PFSK-1 (cell line): ENCODE measurements at regions not wholly inside any gene's neighbourhood (a gene's known extent, or its start where the extent isn't known, plus 50 kb on each side); places are given as distances from the start of the nearest gene placed in this dataset.

Experiments used
- FOXP2 ChIP-seq: optimal IDR thresholded peaks from 2 replicates; pipeline ENCODE3; 2011; ENCODE audit warnings: borderline replicate concordance, control low read depth, inconsistent platforms; ENCODE audit not compliant: insufficient read depth; ENCODE audit errors: extremely low read length, extremely low read depth
- POLR2AphosphoS5 ChIP-seq: IDR thresholded peaks from 2 replicates; pipeline ENCODE4 v1.6.1; 2012; ENCODE audit warnings: low read depth, mild to moderate bottlenecking, control low read depth, low read length, moderate library complexity
- REST ChIP-seq, 2 experiments: IDR thresholded peaks; 2 replicates each; pipeline versions ENCODE4 v1.6.1 to v1.8.0; 2011 to 2012; ENCODE audit warnings: low read depth in 2 of 2, low read length in 2 of 2, control low read depth in 1 of 2, inconsistent platforms in 1 of 2, mild to moderate bottlenecking in 1 of 2, moderate library complexity in 1 of 2; ENCODE audit not compliant: insufficient read depth in 1 of 2
- SIN3A ChIP-seq: IDR thresholded peaks from 2 replicates; pipeline ENCODE4 v1.6.1; 2012; ENCODE audit warnings: mild to moderate bottlenecking, low read length, moderate library complexity, borderline replicate concordance; ENCODE audit not compliant: insufficient read depth
- TAF1 ChIP-seq: IDR thresholded peaks from 2 replicates; pipeline ENCODE4 v1.6.1; 2012; ENCODE audit warnings: low read length, control low read depth, borderline replicate concordance; ENCODE audit not compliant: insufficient read depth

- TF ChIP-seq TAF1 (no peak), POLR2AphosphoS5 (no peak), REST (IDR thresholded peaks at IDR 0.05; ENCODE audit: insufficient read depth in 1 of 2, low read depth in 2 of 2, low read length in 2 of 2) (no peak), SIN3A (no peak), FOXP2 (no peak)
Observed at GRCh38 chr11:86144846-86145245, 76.0 kb upstream of the PICALM start.
